GM10266 (cell line): ENCODE measurements at regions not wholly inside any gene's neighbourhood (a gene's known extent, or its start where the extent isn't known, plus 50 kb on each side); places are given as distances from the start of the nearest gene placed in this dataset.

Source experiments
- DNase-seq: peaks from one replicate; pipeline ENCODE4 v3.0.0; 2012; ENCODE audit errors: extremely low spot score
- TF ChIP-seq, protein P1 (sequence below): IDR thresholded peaks from 2 replicates; pipeline ENCODE4 v1.5.1; 2012; ENCODE audit warnings: mild to moderate bottlenecking, low read depth; ENCODE audit not compliant: control insufficient read depth, insufficient read depth; ENCODE audit errors: missing control alignments

DNA sequence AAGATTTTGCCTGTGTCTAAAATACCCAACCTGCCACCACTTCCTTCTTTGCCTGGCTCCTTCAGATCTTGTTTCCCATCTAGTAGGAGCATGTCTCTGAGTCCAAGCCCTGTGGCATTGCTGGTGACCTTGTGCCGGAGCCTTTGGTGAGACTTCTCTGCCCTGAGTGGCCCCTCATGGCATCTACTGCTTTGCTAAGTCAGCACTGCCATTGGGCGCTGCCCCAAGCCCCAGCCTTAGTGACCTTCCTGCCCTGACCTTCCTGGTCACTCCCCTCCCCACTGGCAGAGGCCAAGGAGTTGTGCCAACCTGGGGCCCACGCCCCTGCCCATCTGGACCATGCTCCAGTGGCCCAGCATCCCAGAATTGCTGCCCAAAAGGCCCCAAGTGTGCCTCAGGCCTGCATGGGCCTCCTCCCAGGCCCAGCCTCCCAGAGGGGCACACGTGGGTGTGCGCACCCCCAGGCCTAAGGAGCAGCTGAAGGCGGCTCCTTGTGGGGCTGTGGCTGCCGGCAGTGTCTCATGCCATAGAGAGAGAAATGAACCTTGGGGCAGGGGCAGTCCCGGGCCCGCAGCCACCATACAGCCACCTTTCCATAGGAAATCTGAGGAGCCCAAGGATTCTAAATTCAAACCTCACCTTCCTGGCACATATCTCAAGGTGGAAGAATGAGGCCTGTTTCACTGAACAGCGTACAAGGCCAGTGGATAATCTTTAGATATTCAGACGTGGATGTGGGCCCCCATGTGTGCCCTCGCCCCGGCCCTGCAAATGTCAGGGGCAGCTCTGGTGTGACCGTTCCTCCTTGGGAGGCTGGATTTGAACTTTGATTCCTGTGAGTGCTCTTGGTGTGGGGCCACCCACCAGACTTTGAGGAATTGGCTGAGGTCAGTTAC lies 100.2 kb upstream of the SLC66A3 start:
- TF ChIP-seq, protein P1, sequence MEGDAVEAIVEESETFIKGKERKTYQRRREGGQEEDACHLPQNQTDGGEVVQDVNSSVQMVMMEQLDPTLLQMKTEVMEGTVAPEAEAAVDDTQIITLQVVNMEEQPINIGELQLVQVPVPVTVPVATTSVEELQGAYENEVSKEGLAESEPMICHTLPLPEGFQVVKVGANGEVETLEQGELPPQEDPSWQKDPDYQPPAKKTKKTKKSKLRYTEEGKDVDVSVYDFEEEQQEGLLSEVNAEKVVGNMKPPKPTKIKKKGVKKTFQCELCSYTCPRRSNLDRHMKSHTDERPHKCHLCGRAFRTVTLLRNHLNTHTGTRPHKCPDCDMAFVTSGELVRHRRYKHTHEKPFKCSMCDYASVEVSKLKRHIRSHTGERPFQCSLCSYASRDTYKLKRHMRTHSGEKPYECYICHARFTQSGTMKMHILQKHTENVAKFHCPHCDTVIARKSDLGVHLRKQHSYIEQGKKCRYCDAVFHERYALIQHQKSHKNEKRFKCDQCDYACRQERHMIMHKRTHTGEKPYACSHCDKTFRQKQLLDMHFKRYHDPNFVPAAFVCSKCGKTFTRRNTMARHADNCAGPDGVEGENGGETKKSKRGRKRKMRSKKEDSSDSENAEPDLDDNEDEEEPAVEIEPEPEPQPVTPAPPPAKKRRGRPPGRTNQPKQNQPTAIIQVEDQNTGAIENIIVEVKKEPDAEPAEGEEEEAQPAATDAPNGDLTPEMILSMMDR = no peak
- no peak for DNase-seq

DNA sequence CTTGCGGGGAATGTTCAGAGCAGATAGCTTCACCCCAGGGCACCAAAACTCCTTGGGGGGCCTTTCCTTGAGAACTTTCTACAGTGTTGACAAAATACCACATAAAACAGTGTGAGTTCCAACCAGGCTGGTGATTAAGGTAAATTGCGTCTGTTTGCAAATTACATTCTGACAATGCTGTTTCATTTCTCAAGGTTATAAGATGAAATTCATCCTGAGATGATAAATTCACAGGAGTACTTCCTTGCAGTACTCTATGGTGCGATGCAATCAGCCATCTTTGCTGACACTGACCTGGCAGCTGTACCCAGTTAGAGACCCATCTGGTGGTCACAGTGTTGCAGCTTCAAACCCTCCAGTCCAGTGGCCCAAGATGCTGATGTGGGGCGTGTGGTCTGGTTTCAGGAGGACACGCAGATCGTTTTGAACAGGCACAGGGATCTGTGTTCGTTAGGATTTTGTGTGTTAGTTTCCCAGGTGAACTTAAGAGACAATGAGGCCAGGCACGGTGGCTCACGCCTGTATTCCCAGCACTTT lies 99.5 kb upstream of the SLC66A3 start:
- TF ChIP-seq, protein P1 = no peak
- no peak for DNase-seq

DNA sequence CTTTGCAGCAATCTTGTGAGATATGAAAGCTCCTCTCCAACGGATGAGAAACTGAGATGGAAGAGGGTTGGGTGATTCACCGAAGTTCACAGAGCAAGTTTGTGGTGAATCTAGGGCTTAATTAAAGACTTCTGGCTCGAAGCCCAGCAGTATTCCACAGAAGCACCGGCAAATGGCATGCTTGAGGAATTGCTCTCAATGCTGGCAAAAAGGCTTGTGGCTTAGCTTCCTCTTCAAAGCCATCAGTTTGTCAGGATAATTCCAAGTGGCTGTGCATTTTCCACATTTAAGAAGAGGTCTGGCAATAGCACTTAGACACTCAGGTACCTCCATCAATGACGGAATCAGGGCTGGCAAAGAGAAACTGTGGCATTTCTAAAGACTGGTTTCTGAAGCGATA lies 98.7 kb upstream of the SLC66A3 start:
- TF ChIP-seq, protein P1 = no peak
- no peak for DNase-seq

DNA sequence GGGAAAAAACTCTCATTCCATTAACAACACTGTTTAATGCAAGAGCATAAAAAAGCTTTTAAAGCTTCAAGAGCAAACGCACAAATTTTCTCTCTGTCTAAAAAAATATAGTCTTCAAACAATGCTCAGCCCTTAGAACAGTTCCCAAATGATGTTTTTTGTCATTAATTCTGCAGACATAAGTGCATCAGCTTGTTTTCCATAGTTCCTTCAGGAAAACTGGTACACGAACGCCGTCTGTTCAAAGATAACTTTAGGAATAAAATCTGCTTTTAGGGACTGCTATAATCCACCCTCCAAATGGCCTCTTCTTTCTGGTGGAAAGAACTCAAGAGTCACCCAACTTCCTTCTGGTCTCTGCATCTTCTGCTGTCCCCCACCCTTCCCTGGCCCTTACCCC lies 98.2 kb upstream of the SLC66A3 start:
- DNase-seq = no peak
- TF ChIP-seq, protein P1 = no peak

DNA sequence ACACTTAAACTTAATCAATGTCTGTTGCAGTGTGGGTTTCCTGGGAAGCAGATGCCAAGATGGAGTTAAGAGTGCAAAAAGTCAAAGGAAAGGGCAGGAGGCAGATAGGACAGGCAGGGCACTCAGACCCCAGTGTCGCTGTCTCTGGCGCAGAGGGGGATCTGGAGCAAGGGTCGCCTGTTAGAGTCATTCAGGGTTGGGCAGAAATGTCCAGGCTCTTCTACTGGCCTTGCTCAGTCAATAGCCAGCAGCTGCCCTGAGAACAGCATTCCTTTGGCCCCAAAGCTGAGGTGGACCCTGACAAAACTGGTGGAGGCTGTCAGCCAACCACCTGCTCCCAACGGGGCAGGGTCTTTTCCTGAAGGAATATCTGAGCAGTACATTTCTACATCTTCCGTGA lies 97.1 kb upstream of the SLC66A3 start:
- TF ChIP-seq, protein P1 = no peak
- DNase-seq = no peak

DNA sequence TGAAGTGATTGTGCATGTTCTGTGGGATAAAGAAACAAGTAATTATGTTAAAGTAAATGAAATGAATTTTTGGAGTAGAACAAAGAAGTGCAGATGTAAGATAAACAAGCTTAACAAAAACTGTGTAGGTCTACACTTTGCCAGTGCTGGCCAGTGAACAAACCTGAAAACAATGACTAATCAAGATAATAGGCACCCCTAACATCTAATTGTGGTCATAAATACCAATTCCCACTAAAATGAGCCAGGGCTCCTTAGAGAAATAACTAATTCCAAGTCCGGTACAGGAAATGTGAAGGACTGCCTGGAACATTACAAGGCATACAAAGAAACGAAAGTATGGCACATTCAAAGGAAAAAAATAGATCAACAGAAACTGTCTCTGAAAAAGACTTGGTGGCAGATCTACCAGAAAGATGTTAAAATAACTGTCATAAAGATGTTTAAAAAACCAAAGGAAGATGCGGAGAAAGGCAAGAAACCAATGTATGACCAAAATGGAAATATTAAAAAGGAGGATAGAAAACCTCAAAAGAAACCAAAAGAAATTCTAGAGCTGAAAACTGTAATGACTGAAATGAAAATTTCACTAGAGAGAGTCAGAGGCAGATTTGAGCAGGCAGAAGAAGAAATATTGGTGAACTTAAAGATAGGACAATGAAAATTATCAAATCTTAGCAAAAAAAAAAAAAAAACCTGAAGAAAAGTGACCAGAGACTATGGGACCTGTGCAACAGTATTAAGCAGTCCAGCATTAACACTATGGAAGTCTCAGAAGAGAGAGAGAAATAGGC lies 94.7 kb upstream of the SLC66A3 start:
- DNase-seq = no peak
- TF ChIP-seq, protein P1 = no peak
